ENCODE measurements at regions not wholly inside any gene's neighbourhood (a gene's known extent, or its start where the extent isn't known, plus 50 kb on each side); places are given as distances from the start of the nearest gene placed in this dataset.

GRCh38 chrX:69318651-69319340 is 153.5 kb upstream of the PJA1 start:
- Histone ChIP-seq H3K9ac (no peak overlapping the region), H3K36me3 (ENCODE audit: insufficient read depth) (no peaks in the 10 kb centered on the region), H3K27ac (no peak overlapping the region), H3K79me2 (ENCODE audit: insufficient read depth, low read depth) (no peaks in the 10 kb centered on the region), H4K20me1 (ENCODE audit: insufficient read depth) (no peaks in the 10 kb centered on the region), H3K4me3 (IDR thresholded peaks at IDR 0.05; ENCODE audit: insufficient read depth, low read depth, low read length) (no peak overlapping the region), H2AFZ (ENCODE audit: low read depth) (no peak overlapping the region), H3K4me2 (no peak overlapping the region), H3K4me1 (ENCODE audit: low read depth, poor library complexity, severe bottlenecking) (no peaks in the 10 kb centered on the region), H3K27me3 (ENCODE audit: insufficient read depth, low read depth) (no peaks in the 10 kb centered on the region)
- no peak for TF ChIP-seq CTCF (conservative IDR thresholded peaks at IDR 0.05; ENCODE audit: low read depth, low read length)

- H3K36me3 ChIP-seq (ENCODE audit: insufficient read depth), result no peaks in the 10 kb centered on the region
- no peaks in the 10 kb centered on the region for H3K4me1 ChIP-seq (ENCODE audit: low read depth, poor library complexity, severe bottlenecking)
- no peak overlapping the region for H3K4me2 ChIP-seq
- no peaks in the 10 kb centered on the region for H4K20me1 ChIP-seq (ENCODE audit: insufficient read depth)
- no peak overlapping the region for H3K27ac ChIP-seq
- H2AFZ ChIP-seq (ENCODE audit: low read depth), result no peak overlapping the region
- H3K4me3 ChIP-seq (IDR thresholded peaks at IDR 0.05; ENCODE audit: insufficient read depth, low read depth, low read length), result no peak overlapping the region
- H3K79me2 ChIP-seq (ENCODE audit: insufficient read depth, low read depth), result no peaks in the 10 kb centered on the region
- H3K9ac ChIP-seq, result no peak overlapping the region
- no peaks in the 10 kb centered on the region for H3K27me3 ChIP-seq (ENCODE audit: insufficient read depth, low read depth)
- TF ChIP-seq CTCF (conservative IDR thresholded peaks at IDR 0.05; ENCODE audit: low read depth, low read length), result no peak
Measured at GRCh38 chrX:69317721-69318120, 152.5 kb upstream of the PJA1 start.

GRCh38 chrX:69314436-69315348 is 149.4 kb upstream of the PJA1 start:
- Histone ChIP-seq H3K4me3 (IDR thresholded peaks at IDR 0.05; ENCODE audit: insufficient read depth, low read depth, low read length) (no peak overlapping the region), H2AFZ (ENCODE audit: low read depth) (no peak overlapping the region), H3K27ac (no peak overlapping the region), H4K20me1 (ENCODE audit: insufficient read depth) (no peaks in the 10 kb centered on the region), H3K36me3 (ENCODE audit: insufficient read depth) (no peaks in the 10 kb centered on the region), H3K27me3 (ENCODE audit: insufficient read depth, low read depth) (no peaks in the 10 kb centered on the region), H3K4me2 (no peak overlapping the region), H3K4me1 (ENCODE audit: low read depth, poor library complexity, severe bottlenecking) (no peaks in the 10 kb centered on the region), H3K79me2 (ENCODE audit: insufficient read depth, low read depth) (no peaks in the 10 kb centered on the region), H3K9ac (no peak overlapping the region)
- no peak for TF ChIP-seq CTCF (conservative IDR thresholded peaks at IDR 0.05; ENCODE audit: low read depth, low read length)

GRCh38 chrX:69313617-69314290 is 148.5 kb upstream of the PJA1 start:
- Histone ChIP-seq H4K20me1 (ENCODE audit: insufficient read depth) (no peaks in the 10 kb centered on the region), H3K79me2 (ENCODE audit: insufficient read depth, low read depth) (no peaks in the 10 kb centered on the region), H3K4me1 (ENCODE audit: low read depth, poor library complexity, severe bottlenecking) (no peaks in the 10 kb centered on the region), H2AFZ (ENCODE audit: low read depth) (no peak overlapping the region), H3K27ac (no peak overlapping the region), H3K4me2 (no peak overlapping the region), H3K27me3 (ENCODE audit: insufficient read depth, low read depth) (no peaks in the 10 kb centered on the region), H3K9ac (no peak overlapping the region), H3K36me3 (ENCODE audit: insufficient read depth) (no peaks in the 10 kb centered on the region), H3K4me3 (IDR thresholded peaks at IDR 0.05; ENCODE audit: insufficient read depth, low read depth, low read length) (no peak overlapping the region)
- TF ChIP-seq CTCF (conservative IDR thresholded peaks at IDR 0.05; ENCODE audit: low read depth, low read length), result no peak
